Esophagus muscularis mucosa (tissue), 4 donors: ENCODE measurements at regions not wholly inside any gene's neighbourhood (a gene's known extent, or its start where the extent isn't known, plus 50 kb on each side); places are given as distances from the start of the nearest gene placed in this dataset.

Source experiments
- EP300 ChIP-seq: sonication (generic); formaldehyde crosslinking; IDR thresholded peaks from one replicate; pipeline ENCODE4 v1.6.1; 2017; ENCODE audit warnings: antibody characterized with exemption
- POLR2A ChIP-seq: fragments of 450-650 bp; IDR thresholded peaks from one replicate; pipeline ENCODE4 v1.6.1; 2017; ENCODE audit warnings: antibody characterized with exemption, moderate library complexity, mild to moderate bottlenecking, low read depth
- POLR2AphosphoS5 ChIP-seq, 2 donors: sonication (generic); formaldehyde crosslinking; IDR thresholded peaks; one replicate each; pipeline ENCODE4 v1.6.1; 2017; ENCODE audit warnings: antibody characterized with exemption in 2 of 2
- TF ChIP-seq, protein P1 (sequence below), 3 experiments: fragments of 200-600 bp in 2 of 3; fragments of 450-650 bp in 1 of 3; sonication (generic) in 2 of 3; IDR thresholded peaks; one replicate each; pipeline ENCODE4 v1.5.1; 2017 to 2019; ENCODE audit warnings: antibody characterized with exemption in 3 of 3, mild to moderate bottlenecking in 2 of 3, moderate library complexity in 1 of 3

DNA sequence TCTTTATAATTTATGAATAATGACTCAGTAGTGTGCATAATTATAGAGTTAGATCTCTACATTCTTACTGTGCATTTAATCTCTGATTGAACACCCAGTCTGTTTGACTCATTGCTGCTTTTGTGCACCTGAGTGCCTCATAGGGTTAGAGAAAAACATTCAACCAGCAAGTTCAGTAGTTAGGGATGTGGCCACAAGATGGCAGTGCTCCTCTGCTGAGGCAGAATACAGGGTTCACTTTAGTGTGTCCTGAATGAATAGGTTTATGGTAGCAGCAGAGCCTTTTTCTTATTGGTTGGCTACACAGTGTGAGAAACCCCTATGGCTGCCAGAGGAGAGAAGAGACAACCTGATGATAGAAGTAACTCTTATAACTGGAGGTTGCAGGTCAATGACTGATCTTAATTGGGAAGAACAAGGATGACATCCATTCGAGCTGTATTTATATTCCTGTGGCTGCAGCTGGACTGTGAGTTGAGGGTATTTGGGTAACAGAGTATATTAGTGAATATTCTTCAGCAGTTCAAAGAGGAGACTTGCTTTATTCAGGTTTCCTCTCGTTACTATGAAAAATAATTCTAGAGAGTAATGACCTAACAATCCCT, 194.9 kb upstream of the OR4E1 start:
- TF ChIP-seq POLR2A (no peak), EP300 (no peak), POLR2AphosphoS5 (IDR thresholded peaks at IDR 0.05) (no peak)
- TF ChIP-seq, protein P1, sequence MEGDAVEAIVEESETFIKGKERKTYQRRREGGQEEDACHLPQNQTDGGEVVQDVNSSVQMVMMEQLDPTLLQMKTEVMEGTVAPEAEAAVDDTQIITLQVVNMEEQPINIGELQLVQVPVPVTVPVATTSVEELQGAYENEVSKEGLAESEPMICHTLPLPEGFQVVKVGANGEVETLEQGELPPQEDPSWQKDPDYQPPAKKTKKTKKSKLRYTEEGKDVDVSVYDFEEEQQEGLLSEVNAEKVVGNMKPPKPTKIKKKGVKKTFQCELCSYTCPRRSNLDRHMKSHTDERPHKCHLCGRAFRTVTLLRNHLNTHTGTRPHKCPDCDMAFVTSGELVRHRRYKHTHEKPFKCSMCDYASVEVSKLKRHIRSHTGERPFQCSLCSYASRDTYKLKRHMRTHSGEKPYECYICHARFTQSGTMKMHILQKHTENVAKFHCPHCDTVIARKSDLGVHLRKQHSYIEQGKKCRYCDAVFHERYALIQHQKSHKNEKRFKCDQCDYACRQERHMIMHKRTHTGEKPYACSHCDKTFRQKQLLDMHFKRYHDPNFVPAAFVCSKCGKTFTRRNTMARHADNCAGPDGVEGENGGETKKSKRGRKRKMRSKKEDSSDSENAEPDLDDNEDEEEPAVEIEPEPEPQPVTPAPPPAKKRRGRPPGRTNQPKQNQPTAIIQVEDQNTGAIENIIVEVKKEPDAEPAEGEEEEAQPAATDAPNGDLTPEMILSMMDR (IDR thresholded peaks at IDR 0.05), result peak; percentile 31 to 59 (median 32)
